OCI-LY3 (cell line): ENCODE measurements at regions not wholly inside any gene's neighbourhood (a gene's known extent, or its start where the extent isn't known, plus 50 kb on each side); places are given as distances from the start of the nearest gene placed in this dataset.

Experiments used
- CTCF ChIP-seq: fragments of 200-600, 300-600 bp; sonication (generic); IDR thresholded peaks from 2 replicates; pipeline ENCODE4 v1.5.1; 2014; ENCODE audit warnings: antibody characterized with exemption, low read length, low read depth
- EZH2phosphoT487 ChIP-seq: fragments of 200-600 bp; shearing (Covaris generic); IDR thresholded peaks from 2 replicates; pipeline ENCODE4 v1.6.1; 2018; ENCODE audit warnings: antibody characterized with exemption, mixed run types, low read depth

- TF ChIP-seq CTCF (no peak), EZH2phosphoT487 (no peak)
Observed at GRCh38 chr13:74024314-74024713, 109.9 kb downstream of the KLF12 start.
